ENCODE measurements at regions not wholly inside any gene's neighbourhood (a gene's known extent, or its start where the extent isn't known, plus 50 kb on each side); places are given as distances from the start of the nearest gene placed in this dataset.
"Not testable (repeated sequence)": the region's sequence is repeated elsewhere in the genome, so short reads cannot be mapped to it uniquely, and the experiment has no call there.

GRCh38 chr5:131005963-131006684 is 158.9 kb downstream of the HINT1 start:
- DNase-seq (ENCODE audit: low read depth, low spot score), result no peak

- no peak for DNase-seq (ENCODE audit: low read depth, low spot score)
These were observed 163.5 kb downstream of the HINT1 start for GRCh38 chr5:131001507-131001906.

- DNase-seq (ENCODE audit: low read depth, low spot score), result no peak
These were observed 164.8 kb downstream of the HINT1 start for GRCh38 chr5:131000289-131000688.

GRCh38 chr5:130996720-130997119 is 168.3 kb downstream of the HINT1 start:
- DNase-seq (ENCODE audit: low read depth, low spot score), result not testable (repeated sequence)

- no peak for DNase-seq (ENCODE audit: low read depth, low spot score)
These were observed 169.2 kb downstream of the HINT1 start for GRCh38 chr5:130995851-130996250.

- no peak for DNase-seq (ENCODE audit: low read depth, low spot score)
These were observed 169.9 kb downstream of the HINT1 start for GRCh38 chr5:130995254-130995515.

- DNase-seq (ENCODE audit: low read depth, low spot score), result no peak
These were observed 170.4 kb downstream of the HINT1 start for GRCh38 chr5:130994496-130995253.

- DNase-seq (ENCODE audit: low read depth, low spot score), result no peak
These were observed 172.4 kb downstream of the HINT1 start for GRCh38 chr5:130992621-130993020.

GRCh38 chr5:130992095-130992494 is 173.0 kb downstream of the HINT1 start:
- no peak for DNase-seq (ENCODE audit: low read depth, low spot score)

- DNase-seq (ENCODE audit: low read depth, low spot score), result no peak
These were observed 179.3 kb downstream of the HINT1 start for GRCh38 chr5:130985776-130986175.

GRCh38 chr5:130981663-130982062 is 183.4 kb downstream of the HINT1 start:
- DNase-seq (ENCODE audit: low read depth, low spot score), result no peak

GRCh38 chr5:130978475-130978874 is 186.6 kb downstream of the HINT1 start:
- no peak for DNase-seq (ENCODE audit: low read depth, low spot score)

- no peak for DNase-seq (ENCODE audit: low read depth, low spot score)
These were observed 188.6 kb downstream of the HINT1 start for GRCh38 chr5:130976493-130976892.

GRCh38 chr5:130975847-130976246 is 189.2 kb downstream of the HINT1 start:
- DNase-seq (ENCODE audit: low read depth, low spot score), result no peak

- DNase-seq (ENCODE audit: low read depth, low spot score), result no peak
These were observed 189.8 kb downstream of the HINT1 start for GRCh38 chr5:130975299-130975698.

GRCh38 chr5:130974021-130974683 is 190.9 kb downstream of the HINT1 start:
- DNase-seq (ENCODE audit: low read depth, low spot score), result no peak

GRCh38 chr5:130966990-130967525 is 198.0 kb downstream of the HINT1 start:
- DNase-seq (ENCODE audit: low read depth, low spot score), result no peak

- DNase-seq (ENCODE audit: low read depth, low spot score), result no peak
These were observed 199.1 kb downstream of the HINT1 start for GRCh38 chr5:130965920-130966319.

- no peak for DNase-seq (ENCODE audit: low read depth, low spot score)
These were observed 199.7 kb downstream of the HINT1 start for GRCh38 chr5:130965360-130965759.

- DNase-seq (ENCODE audit: low read depth, low spot score), result no peak
These were observed 200.5 kb downstream of the HINT1 start for GRCh38 chr5:130964231-130965202.

- no peak for DNase-seq (ENCODE audit: low read depth, low spot score)
These were observed 201.3 kb downstream of the HINT1 start for GRCh38 chr5:130963798-130964197.

Data from brain pericyte (primary cell).